H9 (cell line): ENCODE measurements at regions not wholly inside any gene's neighbourhood (a gene's known extent, or its start where the extent isn't known, plus 50 kb on each side); places are given as distances from the start of the nearest gene placed in this dataset.

Experiments
- DNase-seq: peaks from one replicate; pipeline ENCODE4 v3.0.0-alpha.2; 2017
- H2AFZ ChIP-seq: one replicate; pipeline ENCODE4 v1.6.1; 2013; ENCODE audit warnings: mild to moderate bottlenecking, low read length, control low read depth, moderate library complexity
- H2AK5ac ChIP-seq: 2 replicates; pipeline ENCODE4 v1.6.1; 2013; ENCODE audit warnings: low read length, control low read depth, mixed read lengths; ENCODE audit not compliant: insufficient read length
- H2BK120ac ChIP-seq: one replicate; pipeline ENCODE4 v1.6.1; 2013; ENCODE audit warnings: low read depth, mild to moderate bottlenecking, low read length, control low read depth, inconsistent platforms; ENCODE audit not compliant: poor library complexity, severe bottlenecking
- H2BK12ac ChIP-seq: 2 replicates; pipeline ENCODE4 v1.6.1; 2013; ENCODE audit warnings: low read length, control low read depth, mixed read lengths, low read depth; ENCODE audit not compliant: insufficient read length
- H2BK15ac ChIP-seq: 2 replicates; pipeline ENCODE4 v1.6.1; 2013; ENCODE audit warnings: low read depth, low read length, control low read depth
- H2BK20ac ChIP-seq: one replicate; pipeline ENCODE4 v1.6.1; 2013; ENCODE audit warnings: low read depth, mild to moderate bottlenecking, low read length, control low read depth, inconsistent platforms; ENCODE audit not compliant: poor library complexity, severe bottlenecking
- H2BK5ac ChIP-seq: 2 replicates; pipeline ENCODE4 v1.6.1; 2013; ENCODE audit warnings: low read length, control low read depth, mixed read lengths; ENCODE audit not compliant: insufficient read length
- H3K14ac ChIP-seq: 2 replicates; pipeline ENCODE4 v1.6.1; 2013; ENCODE audit warnings: low read length, control low read depth; ENCODE audit not compliant: insufficient read depth
- H3K18ac ChIP-seq: 2 replicates; pipeline ENCODE4 v1.6.1; 2013; ENCODE audit warnings: low read depth, mild to moderate bottlenecking, mixed read lengths, low read length, control low read depth; ENCODE audit not compliant: insufficient read length
- H3K23ac ChIP-seq: 2 replicates; pipeline ENCODE4 v1.6.1; 2013; ENCODE audit warnings: low read length, control low read depth, mixed read lengths, low read depth; ENCODE audit not compliant: insufficient read length
- H3K23me2 ChIP-seq: 2 replicates; pipeline ENCODE4 v1.6.1; 2013; ENCODE audit warnings: low read depth, mild to moderate bottlenecking, mixed read lengths, low read length, control low read depth; ENCODE audit not compliant: insufficient read length, poor library complexity, severe bottlenecking
- H3K27ac ChIP-seq: 2 replicates; pipeline ENCODE4 v1.5.1; 2013; ENCODE audit warnings: low read length, control low read depth, mixed read lengths, low read depth; ENCODE audit not compliant: insufficient read length
- H3K27me3 ChIP-seq: 2 replicates; pipeline ENCODE4 v1.6.1; 2013; ENCODE audit warnings: low read length, control low read depth, inconsistent platforms; ENCODE audit not compliant: insufficient read depth
- H3K4ac ChIP-seq: 2 replicates; pipeline ENCODE4 v1.6.1; 2013; ENCODE audit warnings: low read depth, mild to moderate bottlenecking, control low read depth, inconsistent platforms, low read length, moderate library complexity
- H3K4me1 ChIP-seq: 2 replicates; pipeline ENCODE4 v1.6.1; 2013; ENCODE audit warnings: low read length, control low read depth, inconsistent platforms; ENCODE audit not compliant: insufficient read depth
- H3K4me2 ChIP-seq: 2 replicates; pipeline ENCODE4 v1.6.1; 2013; ENCODE audit warnings: low read length, control low read depth, mixed read lengths; ENCODE audit not compliant: insufficient read length, insufficient read depth
- H3K56ac ChIP-seq: 2 replicates; pipeline ENCODE4 v1.6.1; 2013; ENCODE audit warnings: low read depth, mild to moderate bottlenecking, mixed read lengths, low read length, control low read depth; ENCODE audit not compliant: insufficient read length
- H3K79me1 ChIP-seq: 2 replicates; pipeline ENCODE4 v1.6.1; 2013; ENCODE audit warnings: low read depth, mild to moderate bottlenecking, moderate library complexity, low read length, control low read depth, inconsistent platforms; ENCODE audit not compliant: insufficient read depth, poor library complexity, severe bottlenecking
- H3K79me2 ChIP-seq: 2 replicates; pipeline ENCODE4 v1.6.1; 2013; ENCODE audit warnings: low read length, control low read depth, inconsistent platforms; ENCODE audit not compliant: insufficient read depth
- H3K9ac ChIP-seq: 2 replicates; pipeline ENCODE4 v1.6.1; 2013; ENCODE audit warnings: low read length, control low read depth, mixed read lengths; ENCODE audit not compliant: insufficient read length; ENCODE audit errors: extremely low read depth
- H3K9me3 ChIP-seq: one replicate; pipeline ENCODE4 v1.6.1; 2013; ENCODE audit warnings: low read depth, low read length, inconsistent platforms; ENCODE audit not compliant: control insufficient read depth
- H3T11ph ChIP-seq: one replicate; pipeline ENCODE4 v1.6.1; 2013; ENCODE audit warnings: mild to moderate bottlenecking, low read length, control low read depth, inconsistent platforms
- H4K20me1 ChIP-seq: one replicate; pipeline ENCODE4 v1.6.1; 2013; ENCODE audit not compliant: control insufficient read depth, insufficient read length, insufficient read depth
- H4K5ac ChIP-seq: 2 replicates; pipeline ENCODE4 v1.6.1; 2013; ENCODE audit warnings: low read depth, mild to moderate bottlenecking, mixed read lengths, low read length, control low read depth; ENCODE audit not compliant: insufficient read length
- H4K8ac ChIP-seq: replicated peaks from 2 replicates; pipeline ENCODE4 v1.6.1; 2013; ENCODE audit warnings: low read length, control low read depth, mixed read lengths, low read depth; ENCODE audit not compliant: insufficient read length
- H4K91ac ChIP-seq: 2 replicates; pipeline ENCODE4 v1.6.1; 2013; ENCODE audit warnings: low read depth, mild to moderate bottlenecking, moderate library complexity, mixed read lengths, low read length, control low read depth; ENCODE audit not compliant: insufficient read length
- H3K27ac Mint-ChIP-seq, 3 experiments: 2 replicates in 2 of 3; 3 replicates in 1 of 3; pipeline ENCODE4 v1.8.0; 2020 to 2021; ENCODE audit warnings: mixed read lengths in 3 of 3, mild to moderate bottlenecking in 1 of 3, moderate library complexity in 1 of 3
- H3K27me3 Mint-ChIP-seq: 2 replicates; pipeline ENCODE4 v1.8.0; 2021; ENCODE audit warnings: low read depth, mild to moderate bottlenecking, moderate library complexity, mixed read lengths
- H3K36me3 Mint-ChIP-seq, 3 experiments: 2 replicates in 2 of 3; 3 replicates in 1 of 3; pipeline ENCODE4 v1.8.0; 2020 to 2021; ENCODE audit warnings: low read depth in 3 of 3, mixed read lengths in 3 of 3; ENCODE audit not compliant: insufficient read depth in 1 of 3
- H3K4me1 Mint-ChIP-seq, 2 experiments: 2 replicates each; pipeline ENCODE4 v1.8.0; 2020; ENCODE audit warnings: mixed read lengths in 2 of 2
- H3K4me3 Mint-ChIP-seq, 2 experiments: 2 replicates in 1 of 2; 3 replicates in 1 of 2; pipeline ENCODE4 v1.8.0; 2020 to 2021; ENCODE audit warnings: mild to moderate bottlenecking in 2 of 2, mixed read lengths in 2 of 2, moderate library complexity in 1 of 2
- H3K9me3 Mint-ChIP-seq, 2 experiments: 2 replicates in 1 of 2; 3 replicates in 1 of 2; pipeline ENCODE4 v1.8.0; 2020; ENCODE audit warnings: mild to moderate bottlenecking in 2 of 2, mixed read lengths in 2 of 2, moderate library complexity in 1 of 2
- CTCF ChIP-seq: fragments of 200-600 bp; sonication (generic); conservative IDR thresholded peaks from 3 replicates; pipeline ENCODE4 v1.8.0; 2021; ENCODE audit warnings: antibody characterized with exemption, mild to moderate bottlenecking
- WGBS: extraction: QIAGEN DNeasy Blood & Tissue Kit; methylation state at CpG from one replicate; pipeline ENCODE4 v1.1.7; 2013; ENCODE audit warnings: missing lambda C conversion rate, low lambda C conversion rate, mixed read lengths; ENCODE audit not compliant: insufficient read length; ENCODE audit errors: extremely low coverage; 5-methylcytosine and 5-hydroxymethylcytosine counted together

- no peaks in the 10 kb centered on the region for H3K23me2 ChIP-seq
- H4K8ac ChIP-seq, result no peak overlapping the region
- no peak overlapping the region for H4K91ac ChIP-seq
- no peak overlapping the region for H2AFZ ChIP-seq
- H3T11ph ChIP-seq, result no peak overlapping the region
- no peaks in the 10 kb centered on the region for H3K79me1 ChIP-seq
- no peak overlapping the region for H2BK5ac ChIP-seq
- H3K27me3 Mint-ChIP-seq, result no peaks in the 10 kb centered on the region
- no peak overlapping the region for H3K27ac ChIP-seq
- H3K4me1 ChIP-seq, result no peaks in the 10 kb centered on the region
- H4K5ac ChIP-seq, result no peak overlapping the region
- peaks cover 18 to 20% of the 10 kb centered on the region in 2 experiments for H3K9me3 Mint-ChIP-seq
- H3K4me3 Mint-ChIP-seq, result no peak overlapping the region
- H4K20me1 ChIP-seq, result no peaks in the 10 kb centered on the region
- DNase-seq, result no peak
- H3K79me2 ChIP-seq, result no peaks in the 10 kb centered on the region
- H3K4ac ChIP-seq, result no peak overlapping the region
- H2BK20ac ChIP-seq, result no peak overlapping the region
- H3K36me3 Mint-ChIP-seq, result peaks cover 11 to 23% (median 15%) of the 10 kb centered on the region in 3 experiments
- no peak overlapping the region for H3K23ac ChIP-seq
- no peak overlapping the region for H3K18ac ChIP-seq
- TF ChIP-seq CTCF, result no peak
- H2AK5ac ChIP-seq, result no peak overlapping the region
- no peak overlapping the region for H2BK120ac ChIP-seq
- H2BK12ac ChIP-seq, result no peak overlapping the region
- peaks cover 2 to 4% of the 10 kb centered on the region in 2 experiments; a peak in 3 of 4 replicates for H3K4me1 Mint-ChIP-seq
- no peak overlapping the region for H3K14ac ChIP-seq
- no CpG with 5 or more reads among the region's 4 CpGs for WGBS
- no peak overlapping the region for H3K9ac ChIP-seq
- H2BK15ac ChIP-seq, result no peak overlapping the region
- no peak overlapping the region for H3K4me2 ChIP-seq
- no peaks in the 10 kb centered on the region for H3K9me3 ChIP-seq
- no peaks in the 10 kb centered on the region for H3K27me3 ChIP-seq
- no peak overlapping the region for H3K56ac ChIP-seq
- no peak overlapping the region for H3K27ac Mint-ChIP-seq
These were observed 632.4 kb downstream of the SLITRK5 start for GRCh38 chr13:88303605-88304004.
